ENCODE measurements at regions not wholly inside any gene's neighbourhood (a gene's known extent, or its start where the extent isn't known, plus 50 kb on each side); places are given as distances from the start of the nearest gene placed in this dataset.
A peak's percentile ranks its signal among the peaks of the same experiment; 100 is the strongest.

DNA sequence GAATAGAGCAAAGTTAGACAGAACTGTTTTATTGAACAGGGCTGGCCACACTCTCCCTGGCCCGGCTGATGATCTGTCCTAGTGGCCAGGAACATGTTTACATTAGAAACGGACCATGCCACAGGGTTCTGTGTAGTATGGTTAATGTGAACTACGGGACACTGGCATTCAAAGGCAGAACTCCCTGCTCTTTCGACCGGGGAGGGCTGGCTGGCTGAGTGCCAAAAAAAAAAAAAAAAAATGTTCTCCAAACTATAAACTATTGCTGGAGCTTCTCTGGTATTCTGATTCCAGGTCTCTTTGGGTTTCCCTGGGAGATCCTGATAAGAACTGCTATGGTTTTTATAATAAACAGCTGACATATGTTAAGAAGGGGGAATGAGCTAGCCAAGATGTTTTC is 1262.6 kb upstream of the SORCS1 start:
- no peak for DNase-seq (ENCODE audit: low read depth)

DNA sequence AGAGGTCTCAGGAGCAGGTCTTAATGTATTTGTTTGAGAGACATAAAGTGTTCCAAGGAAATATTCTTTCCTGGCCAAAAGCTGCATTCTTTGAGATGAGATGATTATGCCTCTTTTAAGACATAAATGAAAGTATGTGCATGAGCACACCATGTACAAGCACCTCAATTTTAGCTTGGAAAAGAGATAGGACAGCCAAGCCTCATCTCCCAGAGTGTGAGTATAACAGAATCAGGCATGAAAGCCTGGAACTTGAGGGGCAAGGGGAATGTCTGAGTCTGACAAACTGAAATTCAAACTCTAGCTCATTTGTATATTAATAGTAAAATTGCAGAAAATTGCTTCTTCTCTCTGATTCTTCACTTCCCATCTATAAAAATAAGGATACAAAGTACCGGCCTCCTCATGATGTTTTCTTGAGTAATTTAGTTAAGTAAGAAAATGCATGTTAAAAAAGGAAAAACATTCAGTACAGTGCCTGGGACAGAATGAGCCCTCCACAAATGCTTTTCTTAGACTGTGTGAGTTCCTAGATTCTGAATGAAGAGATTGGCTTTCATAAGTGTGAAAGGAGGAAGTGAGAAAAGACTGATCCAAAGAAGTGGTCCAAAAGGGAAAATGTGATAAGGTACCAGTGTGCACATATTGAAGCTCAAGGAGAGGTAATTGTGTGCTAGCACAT is 1260.9 kb upstream of the SORCS1 start:
- no peak for DNase-seq (ENCODE audit: low read depth)

DNA sequence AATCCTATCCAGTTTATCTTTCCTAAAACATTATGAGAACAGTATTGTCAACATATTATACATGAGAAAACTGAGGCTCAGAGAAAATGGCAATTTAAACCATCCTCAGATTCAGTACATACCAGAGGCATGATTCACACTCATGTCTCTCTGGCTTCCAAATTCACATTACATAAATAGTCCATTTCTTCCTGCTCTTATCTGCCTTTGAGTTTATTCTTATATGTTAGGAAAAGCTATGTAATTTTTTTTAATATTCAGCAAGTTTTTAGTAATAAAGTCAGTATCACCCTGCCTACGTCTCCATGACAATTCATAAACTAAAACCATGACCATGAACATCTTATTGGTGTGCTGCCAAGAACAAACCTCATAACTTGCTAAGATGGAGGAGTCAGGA is 1260.2 kb upstream of the SORCS1 start:
- peak; percentile 23 for DNase-seq (ENCODE audit: low read depth)

DNA sequence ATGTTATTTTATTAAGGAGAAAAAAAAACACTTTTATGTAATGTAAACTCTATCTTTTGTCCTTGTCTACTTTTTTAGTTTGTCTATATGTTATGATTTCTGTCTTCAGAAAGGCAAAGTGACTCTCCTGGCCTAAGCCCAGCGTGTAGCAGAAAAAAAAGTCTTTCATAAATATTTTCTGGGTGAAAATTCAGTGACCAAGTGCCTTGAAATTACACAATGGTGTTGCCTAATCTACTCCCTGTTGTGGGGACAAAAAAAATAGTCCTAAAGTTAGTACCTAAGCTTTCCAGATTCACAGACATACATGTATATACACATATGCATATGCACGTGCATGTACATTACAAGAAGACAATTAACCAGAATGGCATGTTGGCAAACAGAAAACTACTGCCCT is 1257.8 kb upstream of the SORCS1 start:
- DNase-seq (ENCODE audit: low read depth) = no peak

DNA sequence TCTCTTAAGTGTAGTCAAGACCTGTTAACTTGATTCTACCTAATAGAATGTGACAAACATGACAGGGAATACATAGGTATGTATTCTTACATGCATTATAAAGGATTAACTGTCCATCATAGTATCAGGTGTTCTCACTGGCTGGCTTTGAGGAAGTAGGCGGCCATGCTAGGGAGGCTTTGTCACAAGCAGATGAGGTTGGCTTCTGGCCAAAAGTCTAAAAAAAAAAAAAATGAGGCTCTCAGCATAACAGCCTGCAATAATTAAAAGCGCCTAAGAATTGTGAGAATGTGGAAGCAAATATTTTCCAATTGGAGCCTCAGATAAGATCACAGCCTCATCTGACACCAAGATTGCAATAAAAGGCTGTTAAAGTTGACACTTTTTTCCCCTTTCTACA is 1256.8 kb upstream of the SORCS1 start:
- DNase-seq (ENCODE audit: low read depth) = no peak

DNA sequence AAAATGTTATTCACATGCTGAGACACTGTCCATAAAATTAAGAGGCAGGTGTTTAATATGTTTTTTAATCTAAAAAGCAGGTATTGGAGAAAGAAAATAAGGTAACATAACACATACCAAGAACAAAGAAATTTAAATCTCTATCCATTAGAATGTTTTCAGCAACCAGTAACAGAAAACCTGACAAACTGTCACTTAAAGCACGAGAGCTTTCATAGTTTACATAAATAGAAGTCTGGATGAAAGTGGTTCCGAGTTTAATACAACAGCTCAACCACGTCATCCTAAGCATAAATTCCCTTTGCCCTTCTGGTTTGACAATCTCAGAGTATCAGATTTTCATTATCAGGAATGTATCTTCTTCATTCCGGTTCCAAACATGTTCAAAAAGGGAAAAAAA is 1249.4 kb upstream of the SORCS1 start:
- no peak for DNase-seq (ENCODE audit: low read depth)

DNA sequence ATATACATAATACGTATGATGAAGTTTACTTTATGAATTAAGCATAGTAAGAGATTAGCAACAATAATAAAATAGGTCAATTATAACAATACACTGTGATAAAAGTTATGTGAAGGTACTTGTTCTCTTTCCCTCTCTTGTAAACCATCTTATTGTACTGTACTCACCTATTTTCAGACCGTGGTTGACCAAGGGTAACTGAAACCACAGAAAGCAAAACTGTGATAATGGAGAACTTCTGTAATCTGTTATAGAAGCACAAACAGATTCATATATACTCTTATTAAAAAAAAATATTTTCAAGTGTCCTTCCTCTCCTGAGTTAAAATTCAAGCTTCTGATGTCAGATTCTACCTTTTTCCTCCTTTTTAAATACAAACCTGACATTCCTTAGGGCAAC is 1247.8 kb upstream of the SORCS1 start:
- no peak for DNase-seq (ENCODE audit: low read depth)

DNA sequence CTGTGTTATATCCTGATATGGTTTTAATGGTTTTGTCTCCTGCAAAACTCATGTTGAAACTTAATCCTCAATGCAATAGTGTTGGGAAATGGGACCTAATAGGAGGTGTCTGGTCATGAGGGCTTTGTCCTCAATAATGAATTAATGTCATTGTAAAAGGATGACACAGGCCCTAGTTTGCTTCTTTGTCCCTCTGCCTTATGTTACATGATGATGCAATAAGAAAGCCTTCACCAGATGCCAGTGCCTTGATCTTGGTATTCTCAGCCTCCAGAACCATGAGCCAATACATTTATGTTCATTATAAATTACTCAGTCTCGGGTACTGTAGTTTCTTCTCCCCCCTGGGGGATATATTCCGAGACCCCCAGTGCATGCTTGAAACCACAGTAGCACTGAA is 1247.4 kb upstream of the SORCS1 start:
- no peak for DNase-seq (ENCODE audit: low read depth)

DNA sequence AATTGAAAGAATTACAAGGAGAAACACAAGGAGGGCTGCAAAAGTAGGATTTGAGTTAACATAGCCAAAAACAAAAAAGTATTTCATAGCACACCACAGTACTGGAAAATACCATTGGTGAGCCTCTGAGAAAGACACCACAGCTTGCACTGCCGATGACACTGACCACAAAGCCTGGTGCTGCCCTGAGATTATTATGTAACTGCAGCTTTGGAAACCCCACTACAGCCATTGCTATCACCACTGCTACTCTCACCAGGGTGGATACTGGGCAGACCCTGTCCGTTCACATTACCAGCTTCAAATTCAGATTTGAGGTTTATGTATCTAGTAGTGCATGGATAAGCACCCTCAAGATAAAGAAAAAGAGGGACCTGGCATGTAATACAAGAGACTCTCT is 1246.7 kb upstream of the SORCS1 start:
- DNase-seq (ENCODE audit: low read depth) = no peak

DNA sequence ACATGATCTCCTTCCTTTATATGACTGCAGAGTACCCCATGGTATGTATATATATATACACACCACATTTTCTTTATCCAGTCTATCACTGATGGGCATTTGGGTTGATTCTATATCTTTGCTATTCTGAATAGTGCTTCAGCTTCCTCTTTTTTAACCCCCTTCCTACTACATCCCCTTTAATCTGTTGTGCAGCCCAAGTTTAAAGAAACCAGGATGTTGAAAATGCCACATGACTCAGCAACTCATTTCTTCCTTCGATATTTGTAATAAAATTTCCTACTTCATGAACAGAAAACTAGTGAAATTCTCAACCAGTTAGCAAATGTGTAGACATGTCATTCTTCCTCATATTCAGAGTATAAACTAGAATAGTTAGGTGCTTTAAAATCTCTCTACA is 1245.7 kb upstream of the SORCS1 start:
- no peak for DNase-seq (ENCODE audit: low read depth)

DNA sequence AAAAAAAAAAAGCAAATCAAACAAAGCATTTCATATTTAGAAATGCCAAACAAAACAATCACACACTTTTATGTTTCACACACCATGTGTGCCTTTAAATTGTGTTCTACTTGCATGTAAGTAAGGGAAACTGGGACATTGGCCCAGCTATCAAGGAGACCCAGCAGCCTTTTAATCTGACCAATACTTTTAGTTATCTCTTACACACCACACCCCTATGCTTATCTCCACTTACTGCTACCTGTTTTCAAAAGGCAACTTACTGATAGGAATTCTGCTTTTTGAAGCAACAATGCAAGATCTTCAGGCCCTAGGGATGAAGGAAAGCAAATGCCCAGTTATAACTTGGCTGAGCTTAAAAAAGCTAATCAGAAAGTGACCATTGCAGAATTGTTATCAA is 1244.8 kb upstream of the SORCS1 start:
- no peak for DNase-seq (ENCODE audit: low read depth)

DNA sequence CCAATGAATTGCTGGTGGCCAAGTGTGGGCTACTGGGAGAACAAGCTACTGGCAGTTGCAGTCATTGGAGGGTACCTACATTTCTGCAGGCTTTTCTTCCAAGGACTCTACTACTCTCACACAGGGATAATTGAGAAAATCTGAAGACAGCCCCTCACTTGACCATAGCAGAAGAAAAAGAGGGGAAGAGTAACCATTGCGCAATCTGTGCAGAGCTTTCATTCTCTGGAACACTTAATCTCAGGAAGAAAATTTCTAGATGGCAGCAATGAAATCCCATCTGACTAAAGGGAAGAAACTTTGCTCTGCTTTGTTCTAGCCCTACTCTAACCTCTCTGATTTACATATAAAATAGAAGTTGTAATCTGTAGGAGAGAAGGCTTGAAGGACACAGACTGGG is 1239.6 kb upstream of the SORCS1 start:
- no peak for DNase-seq (ENCODE audit: low read depth)

DNA sequence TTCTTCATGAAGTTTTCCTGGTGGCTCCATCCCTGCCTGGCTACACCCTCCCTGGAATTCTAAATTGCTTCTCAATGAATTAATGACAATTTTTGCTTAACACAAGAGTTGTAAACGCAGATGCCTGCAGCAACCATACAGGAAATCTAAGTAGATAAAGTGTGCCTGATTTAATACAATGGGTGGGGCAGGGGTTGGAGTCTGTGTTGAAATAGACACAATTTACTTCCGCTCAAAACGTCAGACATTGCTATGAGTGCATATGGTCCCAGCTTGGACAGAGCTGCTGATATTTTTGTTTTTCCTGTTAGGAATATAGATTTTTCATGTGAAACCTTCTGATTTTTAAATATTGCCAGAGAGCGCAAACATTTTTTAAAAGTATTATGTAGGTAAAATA is 1235.0 kb upstream of the SORCS1 start:
- DNase-seq (ENCODE audit: low read depth) = no peak

DNA sequence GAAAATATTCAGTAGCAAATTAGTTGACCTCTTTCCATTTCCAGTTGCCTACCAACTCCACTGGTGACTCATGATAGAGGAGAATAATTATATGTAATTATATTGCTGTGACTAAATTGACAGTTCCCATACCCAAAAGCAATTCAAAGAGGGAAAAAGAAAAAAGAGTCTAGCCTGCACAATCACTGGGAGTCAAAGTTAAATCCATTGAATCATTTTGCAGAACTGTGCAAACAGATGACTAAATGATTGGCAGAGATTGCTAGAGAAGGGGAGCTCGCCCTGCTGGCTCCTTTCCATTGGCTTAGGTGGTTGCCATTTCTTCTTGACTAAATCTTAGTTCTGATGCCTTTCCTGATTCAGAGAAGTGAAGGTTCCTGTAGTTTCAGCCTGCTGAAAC is 1228.6 kb upstream of the SORCS1 start:
- DNase-seq (ENCODE audit: low read depth) = peak; percentile 50

DNA sequence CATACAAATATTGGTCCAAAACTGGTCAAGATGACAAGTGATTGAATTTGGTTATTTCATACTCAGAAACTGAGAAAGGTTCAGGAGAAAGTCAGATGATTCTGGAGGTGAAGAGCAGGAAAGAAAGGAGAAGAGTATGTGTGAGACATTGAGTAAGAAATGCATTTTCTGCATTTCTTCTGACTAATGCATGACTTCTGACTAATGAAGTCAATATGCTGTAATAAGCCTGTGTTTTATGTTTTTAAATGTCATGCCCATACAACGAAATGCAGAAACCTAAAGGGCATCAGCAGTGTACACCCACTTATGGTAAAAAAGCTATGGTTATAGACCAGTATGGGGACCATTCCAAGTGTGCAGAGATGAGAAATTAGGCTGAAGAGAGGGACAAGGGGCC is 1227.8 kb upstream of the SORCS1 start:
- DNase-seq (ENCODE audit: low read depth) = peak; percentile 54

DNA sequence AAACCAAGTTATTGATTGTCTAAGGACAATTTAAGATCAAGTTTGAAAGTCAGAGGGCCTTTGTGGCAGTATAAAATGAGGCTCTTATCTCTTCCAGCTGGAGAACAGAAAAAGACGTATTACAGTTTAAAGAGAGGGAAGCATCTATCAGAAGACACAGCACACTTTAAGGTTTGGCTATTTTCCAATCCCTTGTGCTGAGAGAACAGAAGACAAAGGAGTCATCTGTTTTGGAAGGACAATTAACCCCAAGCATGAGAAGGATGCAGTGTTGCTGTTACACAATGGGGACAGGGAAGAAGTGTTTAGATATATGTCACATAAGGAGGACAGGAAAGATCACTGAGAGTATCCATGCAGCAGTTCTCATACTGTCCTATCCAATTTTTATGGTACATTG is 1224.2 kb upstream of the SORCS1 start:
- DNase-seq (ENCODE audit: low read depth) = no peak

DNA sequence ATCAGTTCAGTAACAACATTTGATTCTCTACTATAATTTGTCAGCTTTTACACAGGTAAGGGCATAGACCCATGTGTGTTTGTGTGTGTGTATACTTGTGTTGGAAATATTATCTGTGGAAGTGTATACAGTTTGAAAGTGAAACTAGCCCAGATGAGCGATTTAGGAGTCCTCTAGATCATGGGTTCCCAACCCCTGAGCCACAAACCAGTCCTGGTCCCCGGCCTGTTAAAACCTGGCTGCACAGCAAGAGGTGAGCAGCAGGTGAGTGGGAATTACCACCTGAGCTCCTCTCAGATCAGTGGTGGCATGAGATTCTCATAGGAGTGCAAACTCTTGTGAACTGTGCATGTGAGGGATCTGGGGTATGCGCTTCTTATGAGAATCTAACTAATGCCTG is 1221.5 kb upstream of the SORCS1 start:
- no peak for DNase-seq (ENCODE audit: low read depth)

DNA sequence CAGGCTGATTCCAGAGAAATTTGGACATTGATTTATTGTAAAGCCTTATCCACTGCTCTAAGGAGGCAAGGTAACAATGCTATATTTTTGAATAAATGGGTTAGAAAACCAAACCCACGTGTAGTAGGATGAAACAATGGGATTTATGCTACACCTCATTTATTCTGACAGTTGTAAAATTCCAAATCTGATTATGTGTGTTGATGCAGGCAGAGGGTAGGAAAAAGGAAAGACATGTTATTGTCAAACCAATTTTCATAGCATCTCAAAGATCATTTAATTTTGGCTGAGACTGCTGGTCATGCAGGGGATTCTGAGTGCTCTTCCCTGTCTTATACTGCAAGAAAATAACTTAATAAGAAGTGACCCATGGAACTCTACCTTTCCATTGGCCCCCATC is 1219.9 kb upstream of the SORCS1 start:
- DNase-seq (ENCODE audit: low read depth) = no peak

DNA sequence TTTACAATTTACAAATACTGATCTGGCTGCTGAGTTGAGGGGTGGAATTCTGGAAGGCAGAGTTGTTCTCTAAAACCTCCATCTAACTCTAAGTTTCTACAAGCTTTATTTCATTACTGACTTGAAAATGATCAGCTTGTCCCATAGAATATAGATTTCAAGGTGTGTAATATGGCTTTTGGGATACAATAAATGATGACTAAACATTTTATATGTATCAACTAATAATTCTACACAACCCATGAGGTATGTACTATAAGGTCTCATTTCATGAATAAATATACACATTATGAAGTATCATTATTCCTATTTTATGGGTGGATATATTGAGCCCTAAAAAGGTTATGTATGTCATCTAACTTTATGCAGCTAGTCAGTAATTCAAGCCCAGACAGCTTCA is 1214.3 kb upstream of the SORCS1 start:
- DNase-seq (ENCODE audit: low read depth) = no peak

DNA sequence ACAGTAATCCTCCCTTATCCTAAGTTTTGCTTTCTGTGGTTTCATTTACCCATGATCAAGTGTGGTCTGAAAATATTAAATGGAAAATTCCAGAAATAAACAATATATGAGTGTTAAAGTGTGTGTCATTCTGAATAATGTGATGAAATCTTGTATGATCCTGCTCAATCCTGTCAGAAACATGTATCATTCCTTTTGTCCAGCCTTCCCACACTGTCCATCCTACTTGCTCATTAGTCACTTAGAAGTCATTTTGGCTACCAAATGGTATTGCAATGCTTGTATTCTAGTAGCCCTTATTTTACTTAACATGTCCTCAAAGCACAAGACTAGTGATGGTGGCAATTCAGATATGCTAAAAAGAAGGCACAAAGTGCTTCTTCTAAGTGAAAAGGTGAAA is 1211.2 kb upstream of the SORCS1 start:
- DNase-seq (ENCODE audit: low read depth) = no peak

DNA sequence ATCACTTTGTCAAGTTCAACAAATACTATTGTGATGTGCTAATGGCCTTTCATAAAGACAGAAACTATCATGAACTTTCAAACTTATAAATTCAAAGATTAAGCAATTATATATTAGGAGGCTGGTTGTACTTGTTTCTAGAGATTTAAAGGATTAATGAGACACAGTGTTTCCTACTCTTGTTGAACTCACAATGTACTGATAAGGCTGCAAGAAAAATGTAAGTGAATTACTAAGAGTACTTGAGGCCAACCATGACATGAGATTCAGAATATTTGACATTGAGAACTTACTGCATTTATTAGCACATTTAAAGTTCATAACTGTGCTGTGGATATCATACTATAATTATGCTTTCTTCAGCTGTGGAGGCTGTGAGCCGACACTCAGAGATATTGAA is 1210.5 kb upstream of the SORCS1 start:
- no peak for DNase-seq (ENCODE audit: low read depth)

DNA sequence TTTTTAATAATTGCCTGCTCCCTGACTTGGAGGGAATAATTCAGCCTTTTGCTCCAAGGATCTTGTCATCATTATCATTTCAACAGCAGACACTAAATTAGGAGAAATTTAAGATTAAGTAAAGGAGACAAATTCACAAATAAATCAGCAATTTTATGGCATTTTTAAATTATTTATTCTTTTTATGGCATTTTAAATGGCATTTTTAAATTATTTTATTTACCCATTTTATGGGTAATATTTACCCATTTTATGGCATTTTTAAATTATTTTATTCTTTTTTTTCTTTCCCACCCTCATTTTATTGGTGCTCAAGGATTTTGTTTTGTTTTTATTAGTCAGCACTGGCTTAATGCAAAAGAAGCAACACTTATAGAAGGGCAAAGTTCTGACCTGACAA is 1201.0 kb upstream of the SORCS1 start:
- no peak for DNase-seq (ENCODE audit: low read depth)

DNA sequence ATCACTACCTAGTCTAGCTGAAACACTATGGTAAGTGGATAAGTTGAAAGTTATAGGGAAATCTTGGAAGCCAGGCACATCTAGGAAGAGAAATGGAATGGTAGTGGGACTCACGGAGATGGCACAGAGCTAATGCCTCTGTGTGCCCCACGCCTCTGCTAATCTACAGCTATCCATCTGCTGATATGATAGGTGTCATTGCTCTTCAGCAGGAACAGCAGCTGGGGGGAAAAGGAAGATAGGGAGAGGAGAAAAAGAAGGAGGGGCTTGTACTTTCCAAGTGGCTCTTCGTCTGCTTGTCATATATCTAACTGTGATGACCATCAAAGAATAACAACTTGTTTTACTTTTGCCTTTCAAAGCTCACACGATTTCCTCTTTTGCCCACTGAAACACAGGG is 1199.1 kb upstream of the SORCS1 start:
- no peak for DNase-seq (ENCODE audit: low read depth)

DNA sequence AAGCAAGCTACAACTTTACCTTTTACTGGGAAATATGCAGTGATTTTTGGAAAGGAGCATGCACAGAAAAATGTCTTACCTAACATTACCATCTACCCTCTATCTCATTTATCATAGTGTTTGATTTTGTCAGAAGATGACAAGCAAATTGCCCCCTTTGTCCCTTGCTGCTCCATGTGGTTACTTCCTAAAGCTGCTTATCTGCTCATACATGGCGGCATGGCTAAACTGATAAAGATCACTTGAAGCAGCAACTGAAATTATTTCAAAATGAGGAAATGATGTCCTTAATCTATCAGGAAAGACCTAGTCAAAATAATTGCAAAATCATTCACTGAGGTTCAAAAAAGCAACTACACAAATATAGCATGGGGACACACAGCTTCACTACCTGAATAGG is 1198.5 kb upstream of the SORCS1 start:
- DNase-seq (ENCODE audit: low read depth) = no peak

DNA sequence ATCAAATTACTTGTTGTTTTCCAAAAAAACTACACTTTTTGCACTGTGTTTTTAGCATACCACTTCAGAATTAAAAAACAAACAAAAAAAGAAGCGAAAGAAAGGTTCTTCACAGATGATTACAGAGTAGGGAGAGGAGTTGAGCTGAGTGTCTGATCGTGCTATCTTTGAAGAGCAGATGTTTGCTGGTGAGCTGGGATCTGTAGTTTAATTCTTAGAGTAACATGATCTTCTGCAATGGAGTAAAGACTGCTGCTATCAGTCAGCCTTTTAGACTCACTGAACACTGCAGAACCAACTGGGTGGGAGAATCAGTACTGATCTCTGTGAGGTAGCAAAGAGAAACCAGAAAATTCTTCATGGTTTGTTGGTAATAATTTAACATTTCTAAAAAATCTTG is 1197.8 kb upstream of the SORCS1 start:
- DNase-seq (ENCODE audit: low read depth) = no peak
